Stomach (tissue), 8 donors: ENCODE measurements at regions not wholly inside any gene's neighbourhood (a gene's known extent, or its start where the extent isn't known, plus 50 kb on each side); places are given as distances from the start of the nearest gene placed in this dataset.
A peak's percentile ranks its signal among the peaks of the same experiment; 100 is the strongest.

ENCODE experiments used
- DNase-seq, 2 donors: peaks; one replicate each; pipeline versions ENCODE4 v3.0.0 to v3.0.0-alpha.2; 2013 to 2019
- H3K27ac ChIP-seq, 5 donors: fragments of 200-600 bp in 4 of 5; sonication (generic) in 4 of 5; one replicate each; pipeline ENCODE4 v1.5.1; 2013 to 2019; ENCODE audit warnings: mild to moderate bottlenecking in 1 of 5, moderate library complexity in 1 of 5
- H3K27me3 ChIP-seq, 3 donors: fragments of 200-600 bp; sonication (generic); one replicate each; pipeline ENCODE4 v1.5.1; 2017 to 2019; ENCODE audit warnings: mixed run types in 1 of 3
- H3K36me3 ChIP-seq, 4 donors: fragments of 200-600 bp; sonication (generic); 1 replicate in 3 of 4; 2 replicates in 1 of 4; pipeline ENCODE4 v1.5.1; 2016 to 2019
- H3K4me1 ChIP-seq, 4 donors: fragments of 200-600 bp; sonication (generic); one replicate each; pipeline ENCODE4 v1.5.1; 2016 to 2019
- H3K4me3 ChIP-seq, 4 donors: fragments of 200-600 bp; sonication (generic) in 3 of 4; one replicate each; pipeline ENCODE4 v1.5.1; 2016 to 2019; ENCODE audit warnings: mild to moderate bottlenecking in 1 of 4
- H3K9me3 ChIP-seq, 4 donors: fragments of 200-600 bp; sonication (generic); one replicate each; pipeline ENCODE4 v1.5.1; 2016 to 2019
- CTCF ChIP-seq, 7 experiments: fragments of 450-650 bp in 4 of 7; fragments of 200-600 bp in 3 of 7; sonication (generic) in 3 of 7; IDR thresholded peaks; one replicate each; pipeline ENCODE4 v1.5.1; 2016 to 2019; ENCODE audit warnings: antibody characterized with exemption in 7 of 7, control low read depth in 2 of 7, mild to moderate bottlenecking in 1 of 7
- EP300 ChIP-seq: sonication (generic); formaldehyde crosslinking; IDR thresholded peaks from one replicate; pipeline ENCODE4 v1.6.1; 2017; ENCODE audit warnings: antibody characterized with exemption
- POLR2A ChIP-seq, 4 donors: fragments of 450-650 bp; IDR thresholded peaks; one replicate each; pipeline ENCODE4 v1.6.1; 2016; ENCODE audit warnings: antibody characterized with exemption in 4 of 4, control low read depth in 2 of 4, mild to moderate bottlenecking in 1 of 4, moderate library complexity in 1 of 4
- POLR2AphosphoS5 ChIP-seq, 3 donors: sonication (generic); formaldehyde crosslinking; IDR thresholded peaks; one replicate each; pipeline ENCODE4 v1.6.1; 2016; ENCODE audit warnings: antibody characterized with exemption in 3 of 3
- WGBS, 5 donors: extraction: QIAGEN DNeasy Blood & Tissue Kit in 3 of 5; methylation state at CpG; one replicate each; pipeline versions ENCODE4 v1.1.5 to v1.1.7; 2013 to 2018; 5-methylcytosine and 5-hydroxymethylcytosine counted together
- intact Hi-C: fragments of 100-400 bp; cut with DNase I; formaldehyde crosslinking; loops from one replicate; pipeline ENCODE4 v1.15.1; 2023; ENCODE audit warnings: low total_unique reads
- donor health status: healthy with polysubstance abuse.
- donor health status: Bipolar disorder and iron deficiency.
- donor health status: healthy.

GRCh38 chr3:173225351-173225750 lies 84.3 kb upstream of the SPATA16 start:
- peaks cover 0 to 6% (median 2%) of the 10 kb centered on the region in 4 donors for H3K9me3 ChIP-seq
- intact Hi-C loops = no loop called here
- no peak overlapping the region for H3K4me3 ChIP-seq
- WGBS, 5 donors = 34 to 58% (median 50%) methylated on average over 3 of the region's 3 CpGs
- no peak for DNase-seq
- no peaks in the 10 kb centered on the region for H3K27me3 ChIP-seq
- no peak overlapping the region for H3K27ac ChIP-seq
- no peaks in the 10 kb centered on the region for H3K4me1 ChIP-seq
- TF ChIP-seq CTCF (IDR thresholded peaks at IDR 0.05) (no peak), POLR2AphosphoS5 (IDR thresholded peaks at IDR 0.05) (no peak), EP300 (no peak), POLR2A (IDR thresholded peaks at IDR 0.05) (no peak)
- no peaks in the 10 kb centered on the region for H3K36me3 ChIP-seq

GRCh38 chr3:173221010-173221409 lies 80.0 kb upstream of the SPATA16 start:
- DNase-seq = no peak
- Histone ChIP-seq H3K9me3 (peaks cover 0 to 6% (median 2%) of the 10 kb centered on the region in 4 donors), H3K36me3 (no peaks in the 10 kb centered on the region), H3K27me3 (no peaks in the 10 kb centered on the region), H3K27ac (no peak overlapping the region), H3K4me3 (no peak overlapping the region), H3K4me1 (no peaks in the 10 kb centered on the region)
- TF ChIP-seq POLR2A (IDR thresholded peaks at IDR 0.05) (no peak), CTCF (IDR thresholded peaks at IDR 0.05) (peak in 1 of 7 experiments; percentile 20)
- intact Hi-C loops = no loop called here
- 29 to 56% (median 45%) methylated on average over 1 of the region's 1 CpG for WGBS, 5 donors

- H3K36me3 ChIP-seq = no peaks in the 10 kb centered on the region
- intact Hi-C loops = no loop called here
- H3K27ac ChIP-seq = no peak overlapping the region
- H3K9me3 ChIP-seq = peaks cover 0 to 10% (median 3%) of the 10 kb centered on the region in 4 donors
- H3K27me3 ChIP-seq = no peaks in the 10 kb centered on the region
- 73 to 90% (median 82%) methylated on average over 3 of the region's 3 CpGs for WGBS, 5 donors
- no peaks in the 10 kb centered on the region for H3K4me1 ChIP-seq
- no peak for TF ChIP-seq POLR2A (IDR thresholded peaks at IDR 0.05)
- DNase-seq = peak in 1 of 2 donors; percentile 6
- H3K4me3 ChIP-seq = no peak overlapping the region
Measured at GRCh38 chr3:173217127-173217526, 76.1 kb upstream of the SPATA16 start.

GRCh38 chr3:173216063-173216462 lies 75.0 kb upstream of the SPATA16 start:
- TF ChIP-seq POLR2AphosphoS5 (IDR thresholded peaks at IDR 0.05) (peak in 1 of 3 donors; percentile 7), POLR2A (IDR thresholded peaks at IDR 0.05) (no peak), CTCF (IDR thresholded peaks at IDR 0.05) (no peak), EP300 (no peak)
- Histone ChIP-seq H3K4me1 (no peaks in the 10 kb centered on the region), H3K36me3 (no peaks in the 10 kb centered on the region), H3K27ac (no peak overlapping the region), H3K9me3 (peaks cover 0 to 10% (median 1%) of the 10 kb centered on the region in 4 donors), H3K4me3 (no peak overlapping the region), H3K27me3 (no peaks in the 10 kb centered on the region)
- 33 to 70% (median 41%) methylated on average over 1 of the region's 1 CpG for WGBS, 5 donors
- intact Hi-C loops = no loop called here
- DNase-seq = peak in 1 of 2 donors; percentile 57

GRCh38 chr3:173214576-173214975 lies 73.5 kb upstream of the SPATA16 start:
- TF ChIP-seq POLR2A (IDR thresholded peaks at IDR 0.05) = no peak
- TF ChIP-seq EP300 = no peak
- TF ChIP-seq CTCF (IDR thresholded peaks at IDR 0.05) = no peak
- TF ChIP-seq POLR2AphosphoS5 (IDR thresholded peaks at IDR 0.05) = no peak
- DNase-seq = no peak
- peaks cover 0 to 7% (median 0%) of the 10 kb centered on the region in 4 donors for H3K9me3 ChIP-seq
- no peaks in the 10 kb centered on the region for H3K4me1 ChIP-seq
- no peaks in the 10 kb centered on the region for H3K36me3 ChIP-seq
- 78 to 97% (median 87%) methylated on average over 3 of the region's 3 CpGs for WGBS, 5 donors
- no peak overlapping the region for H3K4me3 ChIP-seq
- H3K27me3 ChIP-seq = no peaks in the 10 kb centered on the region
- intact Hi-C loops = no loop called here
- H3K27ac ChIP-seq = no peak overlapping the region
